Gastrocnemius medialis (tissue), 4 donors: ENCODE measurements at regions not wholly inside any gene's neighbourhood (a gene's known extent, or its start where the extent isn't known, plus 50 kb on each side); places are given as distances from the start of the nearest gene placed in this dataset.

Experiments used
- ATAC-seq, 2 donors: fragments of 150-250 bp; one replicate each; pipeline ENCODE4 v1.9.1; 2016
- DNase-seq, 2 donors: peaks; one replicate each; pipeline ENCODE4 v3.0.0-alpha.2; 2019
- H3K27ac ChIP-seq, 4 donors: fragments of 200-600 bp; sonication (generic); 1 replicate in 1 of 4; 2 replicates in 3 of 4; pipeline ENCODE4 v1.5.1; 2016 to 2018; ENCODE audit warnings: mild to moderate bottlenecking in 2 of 4, moderate library complexity in 1 of 4
- H3K27me3 ChIP-seq, 3 donors: fragments of 200-600 bp; sonication (generic) in 2 of 3; 1 replicate in 1 of 3; 2 replicates in 2 of 3; pipeline versions ENCODE4 v1.5.1 to v1.6.0; 2016 to 2019; ENCODE audit warnings: mild to moderate bottlenecking in 1 of 3, moderate library complexity in 1 of 3
- H3K36me3 ChIP-seq, 2 donors: fragments of 200-600 bp; sonication (generic) in 1 of 2; one replicate each; pipeline ENCODE4 v1.5.1; 2017 to 2018
- H3K4me1 ChIP-seq, 2 donors: fragments of 200-600 bp; sonication (generic) in 1 of 2; one replicate each; pipeline ENCODE4 v1.5.1; 2016 to 2017; ENCODE audit warnings: mild to moderate bottlenecking in 2 of 2
- H3K4me3 ChIP-seq, 4 donors: fragments of 200-600 bp; sonication (generic) in 3 of 4; 1 replicate in 1 of 4; 2 replicates in 3 of 4; pipeline ENCODE4 v1.5.1; 2016 to 2019; ENCODE audit warnings: mild to moderate bottlenecking in 2 of 4
- H3K9me3 ChIP-seq, 3 donors: fragments of 200-600 bp; sonication (generic) in 2 of 3; 1 replicate in 1 of 3; 2 replicates in 2 of 3; pipeline ENCODE4 v1.5.1; 2016 to 2019
- CTCF ChIP-seq, 5 experiments: fragments of 450-650 bp in 3 of 5; fragments of 200-600 bp in 2 of 5; sonication (generic) in 2 of 5; IDR thresholded peaks in 4 of 5; conservative IDR thresholded peaks in 1 of 5; 1 replicate in 4 of 5; 2 replicates in 1 of 5; pipeline ENCODE4 v1.5.1; 2016 to 2019; ENCODE audit warnings: antibody characterized with exemption in 5 of 5, mild to moderate bottlenecking in 3 of 5, moderate library complexity in 3 of 5
- POLR2A ChIP-seq, 2 donors: fragments of 450-650 bp; IDR thresholded peaks; one replicate each; pipeline ENCODE4 v1.6.1; 2017; ENCODE audit warnings: antibody characterized with exemption in 2 of 2, mild to moderate bottlenecking in 2 of 2, moderate library complexity in 2 of 2
- in situ Hi-C, 4 donors: fragments of 200-750 bp; cut with MboI; loops; one replicate each; pipeline versions ENCODE4 v1.15.0 to v1.8.0; 2017; ENCODE audit warnings: low sequenced_read_pairs in 4 of 4
- intact Hi-C: fragments of 100-400 bp; cut with DNase I; formaldehyde crosslinking; loops from one replicate; pipeline ENCODE4 v1.15.1; 2023; ENCODE audit warnings: low total_unique reads

GRCh38 chr12:13342971-13343370, 146.4 kb downstream of the EMP1 start:
- no peak overlapping the region for H3K27ac ChIP-seq
- in situ Hi-C loops (no loop called here), intact Hi-C loops (no loop called here)
- no peak for DNase-seq
- ATAC-seq: no peak
- H3K4me3 ChIP-seq: no peak overlapping the region
- no peaks in the 10 kb centered on the region for H3K27me3 ChIP-seq
- no peaks in the 10 kb centered on the region for H3K4me1 ChIP-seq
- TF ChIP-seq POLR2A (IDR thresholded peaks at IDR 0.05) (no peak), CTCF (IDR thresholded peaks at IDR 0.05 in 4 of 5, conservative IDR thresholded peaks at IDR 0.05 in 1 of 5) (no peak)
- no peaks in the 10 kb centered on the region for H3K36me3 ChIP-seq
- H3K9me3 ChIP-seq: no peaks in the 10 kb centered on the region

- ATAC-seq (no peak), DNase-seq (no peak)
- in situ Hi-C loops (no loop called here), intact Hi-C loops (no loop called here)
- Histone ChIP-seq H3K27ac (no peak overlapping the region), H3K9me3 (no peaks in the 10 kb centered on the region), H3K4me3 (no peak overlapping the region), H3K4me1 (no peaks in the 10 kb centered on the region), H3K36me3 (no peaks in the 10 kb centered on the region), H3K27me3 (no peaks in the 10 kb centered on the region)
- TF ChIP-seq CTCF (IDR thresholded peaks at IDR 0.05 in 4 of 5, conservative IDR thresholded peaks at IDR 0.05 in 1 of 5) (no peak), POLR2A (IDR thresholded peaks at IDR 0.05) (no peak)
Observed at GRCh38 chr12:13340149-13340548, 143.6 kb downstream of the EMP1 start.

- intact Hi-C loops (no loop called here), in situ Hi-C loops (no loop called here)
- H3K9me3 ChIP-seq: no peaks in the 10 kb centered on the region
- no peak overlapping the region for H3K27ac ChIP-seq
- no peak for DNase-seq
- H3K4me1 ChIP-seq: no peaks in the 10 kb centered on the region
- no peak for ATAC-seq
- TF ChIP-seq POLR2A (IDR thresholded peaks at IDR 0.05) (no peak), CTCF (IDR thresholded peaks at IDR 0.05 in 4 of 5, conservative IDR thresholded peaks at IDR 0.05 in 1 of 5) (no peak)
- H3K4me3 ChIP-seq: no peak overlapping the region
- H3K27me3 ChIP-seq: no peaks in the 10 kb centered on the region
- no peaks in the 10 kb centered on the region for H3K36me3 ChIP-seq
Observed at GRCh38 chr12:13339538-13339937, 143.0 kb downstream of the EMP1 start.

- intact Hi-C loops (no loop called here), in situ Hi-C loops (no loop called here)
- DNase-seq: no peak
- H3K27me3 ChIP-seq: no peaks in the 10 kb centered on the region
- no peak overlapping the region for H3K4me3 ChIP-seq
- no peak overlapping the region for H3K27ac ChIP-seq
- ATAC-seq: no peak
- H3K9me3 ChIP-seq: no peaks in the 10 kb centered on the region
- H3K36me3 ChIP-seq: no peaks in the 10 kb centered on the region
- no peaks in the 10 kb centered on the region for H3K4me1 ChIP-seq
- TF ChIP-seq POLR2A (IDR thresholded peaks at IDR 0.05) (no peak), CTCF (IDR thresholded peaks at IDR 0.05 in 4 of 5, conservative IDR thresholded peaks at IDR 0.05 in 1 of 5) (no peak)
Observed at GRCh38 chr12:13339091-13339490, 142.6 kb downstream of the EMP1 start.

- H3K4me3 ChIP-seq: no peak overlapping the region
- no peaks in the 10 kb centered on the region for H3K36me3 ChIP-seq
- intact Hi-C loops: no loop called here
- H3K27ac ChIP-seq: no peak overlapping the region
- in situ Hi-C loops: no loop called here
- TF ChIP-seq CTCF (IDR thresholded peaks at IDR 0.05 in 4 of 5, conservative IDR thresholded peaks at IDR 0.05 in 1 of 5) (no peak), POLR2A (IDR thresholded peaks at IDR 0.05) (no peak)
- no peaks in the 10 kb centered on the region for H3K9me3 ChIP-seq
- no peak for DNase-seq
- no peaks in the 10 kb centered on the region for H3K27me3 ChIP-seq
- no peak for ATAC-seq
- H3K4me1 ChIP-seq: no peaks in the 10 kb centered on the region
Observed at GRCh38 chr12:13337791-13338190, 141.3 kb downstream of the EMP1 start.
